GM12892 (cell line): ENCODE measurements at regions not wholly inside any gene's neighbourhood (a gene's known extent, or its start where the extent isn't known, plus 50 kb on each side); places are given as distances from the start of the nearest gene placed in this dataset.

Experiments used
- POLR2A ChIP-seq: IDR thresholded peaks from 2 replicates; pipeline ENCODE4 v1.6.1; 2011; ENCODE audit warnings: low read depth, low read length, control low read depth
- POLR2AphosphoS5 ChIP-seq: IDR thresholded peaks from 2 replicates; pipeline ENCODE4 v1.6.1; 2011; ENCODE audit warnings: low read depth, low read length, control low read depth

GRCh38 chr5:82487131-82487530, 209.0 kb upstream of the RPS23 start:
- TF ChIP-seq POLR2A: no peak
- TF ChIP-seq POLR2AphosphoS5: no peak
